ENCODE measurements at regions not wholly inside any gene's neighbourhood (a gene's known extent, or its start where the extent isn't known, plus 50 kb on each side); places are given as distances from the start of the nearest gene placed in this dataset.

DNA sequence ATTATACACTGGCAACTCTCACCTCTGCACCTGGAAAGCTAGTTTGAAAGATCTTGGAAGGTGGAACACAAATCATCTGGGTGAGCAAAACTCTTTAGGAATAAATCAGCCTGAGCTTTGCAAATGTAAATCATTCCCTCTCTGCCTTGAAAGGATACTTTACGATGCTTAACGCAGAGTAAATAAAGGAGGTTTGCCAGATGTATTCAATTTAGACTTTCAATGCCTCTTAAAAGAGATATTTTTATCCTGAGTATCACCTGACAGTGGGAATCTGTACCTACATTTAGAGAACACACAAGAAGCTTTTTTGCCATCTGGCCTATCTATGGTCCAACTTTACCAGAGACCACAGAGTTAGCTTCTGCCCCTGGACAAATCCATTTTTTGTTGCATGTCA is 983.2 kb upstream of the CDH2 start:
- Histone ChIP-seq H3K27me3 (no peaks in the 10 kb centered on the region), H3K27ac (no peak overlapping the region), H3K36me3 (no peaks in the 10 kb centered on the region), H3K9me3 (no peaks in the 10 kb centered on the region), H3K4me3 (replicated peaks in 1 of 3) (no peak overlapping the region), H3K4me1 (no peaks in the 10 kb centered on the region)
- 33 to 39% methylated on average over 2 of the region's 2 CpGs for WGBS, 2 donors
- DNase-seq, result no peak
- no peak for TF ChIP-seq POLR2A (IDR thresholded peaks at IDR 0.05)
- no peak for TF ChIP-seq CTCF (IDR thresholded peaks at IDR 0.05)
- intact Hi-C loops (cut with DNase I), result no loop called here

- intact Hi-C loops (cut with DNase I), result no loop called here
- WGBS, 2 donors, result 89% methylated on average over 4 of the region's 4 CpGs
- H3K27ac ChIP-seq, result no peak overlapping the region
- no peak for DNase-seq
- H3K27me3 ChIP-seq, result no peaks in the 10 kb centered on the region
- no peaks in the 10 kb centered on the region for H3K9me3 ChIP-seq
- H3K4me3 ChIP-seq (replicated peaks in 1 of 3), result no peak overlapping the region
- no peaks in the 10 kb centered on the region for H3K4me1 ChIP-seq
- H3K36me3 ChIP-seq, result no peaks in the 10 kb centered on the region
- no peak for TF ChIP-seq POLR2A (IDR thresholded peaks at IDR 0.05)
- no peak for TF ChIP-seq CTCF (IDR thresholded peaks at IDR 0.05)
Observed at GRCh38 chr18:29157905-29158304, 981.0 kb upstream of the CDH2 start.

- no peak for TF ChIP-seq CTCF (IDR thresholded peaks at IDR 0.05)
- TF ChIP-seq POLR2A (IDR thresholded peaks at IDR 0.05), result no peak
- Histone ChIP-seq H3K4me3 (replicated peaks in 1 of 3) (no peak overlapping the region), H3K4me1 (no peaks in the 10 kb centered on the region), H3K27me3 (no peaks in the 10 kb centered on the region), H3K36me3 (no peaks in the 10 kb centered on the region), H3K9me3 (no peaks in the 10 kb centered on the region), H3K27ac (no peak overlapping the region)
- intact Hi-C loops (cut with DNase I), result no loop called here
- WGBS, 2 donors, result 92 to 93% methylated on average over 3 of the region's 3 CpGs
- DNase-seq, result no peak
Observed at GRCh38 chr18:29157057-29157780, 980.3 kb upstream of the CDH2 start.

GRCh38 chr18:29156531-29156930 is 979.6 kb upstream of the CDH2 start:
- no peaks in the 10 kb centered on the region for H3K4me1 ChIP-seq
- no peaks in the 10 kb centered on the region for H3K27me3 ChIP-seq
- no peaks in the 10 kb centered on the region for H3K9me3 ChIP-seq
- intact Hi-C loops (cut with DNase I), result no loop called here
- H3K4me3 ChIP-seq (replicated peaks in 1 of 3), result no peak overlapping the region
- H3K36me3 ChIP-seq, result no peaks in the 10 kb centered on the region
- TF ChIP-seq POLR2A (IDR thresholded peaks at IDR 0.05) (no peak), CTCF (IDR thresholded peaks at IDR 0.05) (no peak)
- 92 to 95% methylated on average over 4 of the region's 4 CpGs for WGBS, 2 donors
- no peak overlapping the region for H3K27ac ChIP-seq
- DNase-seq, result no peak

GRCh38 chr18:29154758-29155725 is 978.1 kb upstream of the CDH2 start:
- no peaks in the 10 kb centered on the region for H3K9me3 ChIP-seq
- H3K36me3 ChIP-seq, result no peaks in the 10 kb centered on the region
- TF ChIP-seq POLR2A (IDR thresholded peaks at IDR 0.05), result no peak
- no peak for TF ChIP-seq CTCF (IDR thresholded peaks at IDR 0.05)
- no peak overlapping the region for H3K4me3 ChIP-seq (replicated peaks in 1 of 3)
- H3K27ac ChIP-seq, result no peak overlapping the region
- H3K4me1 ChIP-seq, result no peaks in the 10 kb centered on the region
- DNase-seq, result no peak
- H3K27me3 ChIP-seq, result no peaks in the 10 kb centered on the region
- intact Hi-C loops (cut with DNase I), result no loop called here
- 72 to 74% methylated on average over 9 of the region's 9 CpGs for WGBS, 2 donors
